Neural cell (in vitro differentiated cells): ENCODE measurements at regions not wholly inside any gene's neighbourhood (a gene's known extent, or its start where the extent isn't known, plus 50 kb on each side); places are given as distances from the start of the nearest gene placed in this dataset.
"Not testable (repeated sequence)": the region's sequence is repeated elsewhere in the genome, so short reads cannot be mapped to it uniquely, and the experiment has no call there.

ENCODE experiments used
- CTCF ChIP-seq: fragments of 450-650 bp; IDR thresholded peaks from 2 replicates; pipeline ENCODE4 v1.5.1; 2014; ENCODE audit warnings: antibody characterized with exemption, mild to moderate bottlenecking, moderate library complexity; ENCODE audit not compliant: poor library complexity, severe bottlenecking
- EP300 ChIP-seq: fragments of 450-650 bp; conservative IDR thresholded peaks from 2 replicates; pipeline ENCODE4 v1.6.1; 2014; ENCODE audit warnings: antibody characterized with exemption, mild to moderate bottlenecking, moderate library complexity; ENCODE audit not compliant: poor library complexity, severe bottlenecking
- POLR2AphosphoS5 ChIP-seq: IDR thresholded peaks from 2 replicates; pipeline ENCODE4 v1.6.1; 2012
- SMC3 ChIP-seq: fragments of 450-650 bp; conservative IDR thresholded peaks from 2 replicates; pipeline ENCODE4 v1.6.1; 2014; ENCODE audit warnings: antibody characterized with exemption, mild to moderate bottlenecking, moderate library complexity; ENCODE audit not compliant: poor library complexity
- TAF1 ChIP-seq: IDR thresholded peaks from 2 replicates; pipeline ENCODE4 v1.6.1; 2012; ENCODE audit warnings: low read depth

- TF ChIP-seq EP300, CTCF, SMC3, POLR2AphosphoS5, TAF1: not testable (repeated sequence)
Measured at GRCh38 chr6:852216-852615, 159.3 kb upstream of the EXOC2 start.
